ENCODE measurements at regions not wholly inside any gene's neighbourhood (a gene's known extent, or its start where the extent isn't known, plus 50 kb on each side); places are given as distances from the start of the nearest gene placed in this dataset.
A peak's percentile ranks its signal among the peaks of the same experiment; 100 is the strongest.
"Not testable (repeated sequence)": the region's sequence is repeated elsewhere in the genome, so short reads cannot be mapped to it uniquely, and the experiment has no call there.

DNA sequence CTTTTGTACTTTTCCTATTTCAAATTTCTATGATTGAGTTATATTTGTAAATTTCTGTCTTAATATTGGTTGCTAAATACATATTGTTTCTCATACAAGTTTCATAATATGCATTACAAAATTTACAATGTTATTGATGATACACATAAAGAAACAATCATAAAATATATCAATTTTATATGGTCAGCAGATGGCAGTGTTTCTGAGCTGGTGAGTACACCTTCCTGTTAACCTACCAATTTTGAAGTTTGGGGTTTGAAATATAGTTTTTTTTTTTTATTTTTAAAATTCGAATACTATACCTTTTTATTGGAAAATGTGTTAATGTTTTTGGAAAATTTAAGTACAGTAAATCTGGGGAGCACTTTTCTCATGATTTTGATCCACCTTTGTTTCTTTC, 1953.1 kb upstream of the ADGRL3 start:
- peak; percentile 43 for DNase-seq

DNA sequence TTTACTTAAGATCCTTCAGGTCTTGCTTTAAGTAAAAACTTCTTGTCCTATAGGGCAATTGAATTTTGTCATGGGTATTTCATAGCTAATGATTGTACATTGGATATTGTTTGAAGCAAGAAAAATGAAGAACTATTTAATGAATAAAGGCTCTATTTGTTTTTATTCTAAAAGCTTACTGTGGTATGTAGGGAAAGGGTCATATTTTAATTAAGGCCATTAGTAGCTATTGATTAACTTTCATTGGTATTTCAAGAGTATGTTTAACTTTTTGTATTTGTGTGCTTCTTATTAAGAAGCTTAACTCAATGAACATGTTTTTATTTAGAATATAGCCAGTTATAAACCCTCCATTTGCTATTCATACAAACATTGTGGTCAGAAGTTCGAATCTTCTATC, 1951.8 kb upstream of the ADGRL3 start:
- no peak for DNase-seq

DNA sequence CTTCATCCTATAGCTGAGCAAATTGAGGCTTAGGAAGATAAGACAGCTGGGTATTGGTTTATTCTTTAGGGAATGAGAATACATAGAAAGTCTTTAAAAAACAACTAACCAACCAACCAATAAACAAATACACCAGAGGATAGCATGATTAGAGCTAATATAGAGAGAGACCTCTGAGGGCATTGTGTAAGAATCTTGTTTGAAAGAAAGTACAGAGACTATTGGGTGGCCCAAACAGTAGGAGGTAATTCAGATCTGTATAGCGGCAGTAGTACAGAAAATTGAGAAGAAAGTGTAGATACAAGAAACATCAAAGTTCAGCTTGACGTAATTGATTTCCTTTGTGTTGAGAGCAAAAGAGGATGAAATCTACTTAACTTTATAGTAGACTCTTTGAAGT, 1951.0 kb upstream of the ADGRL3 start:
- no peak for DNase-seq

DNA sequence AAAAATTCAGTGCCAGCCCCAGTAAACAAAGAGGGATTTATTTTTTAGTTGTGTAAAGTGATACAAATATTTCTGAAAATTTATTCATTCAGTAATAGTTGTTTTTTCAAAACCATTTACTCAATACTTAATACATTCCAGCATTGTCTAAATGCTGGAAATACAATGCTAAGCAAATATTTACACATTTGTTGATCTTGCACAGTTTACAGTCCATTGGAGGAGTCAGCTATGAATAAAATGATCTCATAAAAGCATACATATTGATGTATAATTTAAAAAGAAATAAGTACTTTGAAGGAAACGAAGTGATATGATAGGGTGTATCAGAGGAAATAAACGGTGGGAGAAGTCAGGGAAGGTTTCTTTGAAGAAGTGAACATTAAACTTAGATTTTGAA, 1942.1 kb upstream of the ADGRL3 start:
- no peak for DNase-seq

GRCh38 chr4:59307609-59308008, 1892.5 kb upstream of the ADGRL3 start:
- DNase-seq = no peak

DNA sequence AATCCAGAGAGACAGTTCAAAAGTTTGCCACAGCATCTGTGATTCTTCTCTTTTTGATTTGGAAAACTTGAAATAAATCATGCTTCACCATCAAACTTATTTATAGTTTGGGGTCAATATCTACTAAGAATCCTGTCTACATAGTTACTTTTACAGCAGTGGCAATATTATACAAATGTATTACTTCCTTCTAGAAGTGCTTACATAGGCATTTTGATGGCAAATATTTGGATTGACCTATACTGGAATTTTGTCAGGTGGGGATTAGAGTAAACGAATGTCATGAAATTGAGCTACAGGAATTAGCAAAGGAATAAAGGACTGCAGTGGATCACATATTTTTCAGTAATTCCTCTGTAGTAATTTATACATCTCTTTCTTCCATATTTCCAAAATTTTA, 1885.5 kb upstream of the ADGRL3 start:
- DNase-seq = no peak

GRCh38 chr4:59339631-59340030, 1860.5 kb upstream of the ADGRL3 start:
- DNase-seq = no peak

DNA sequence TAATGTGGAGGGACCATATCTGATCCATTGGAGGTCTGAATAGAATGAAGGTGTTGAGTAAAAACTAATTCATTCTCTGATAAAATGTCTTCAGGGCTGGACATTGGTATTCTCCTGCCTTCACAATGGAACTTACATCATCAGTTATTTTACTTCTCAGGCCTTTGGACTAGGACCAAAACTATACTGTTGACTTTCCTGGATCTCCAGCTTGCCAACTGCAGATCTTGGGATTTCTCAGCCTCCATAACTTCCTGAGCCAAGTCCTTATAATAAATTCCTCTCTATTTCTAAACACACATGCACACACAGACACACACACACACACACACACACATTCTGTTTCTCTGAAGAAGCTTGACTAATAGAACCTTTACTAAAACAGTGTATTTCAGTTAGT, 1858.6 kb upstream of the ADGRL3 start:
- DNase-seq = no peak

GRCh38 chr4:59348949-59349348, 1851.2 kb upstream of the ADGRL3 start:
- DNase-seq = no peak

- DNase-seq = no peak
Observed at GRCh38 chr4:59369229-59369628, 1830.9 kb upstream of the ADGRL3 start.

DNA sequence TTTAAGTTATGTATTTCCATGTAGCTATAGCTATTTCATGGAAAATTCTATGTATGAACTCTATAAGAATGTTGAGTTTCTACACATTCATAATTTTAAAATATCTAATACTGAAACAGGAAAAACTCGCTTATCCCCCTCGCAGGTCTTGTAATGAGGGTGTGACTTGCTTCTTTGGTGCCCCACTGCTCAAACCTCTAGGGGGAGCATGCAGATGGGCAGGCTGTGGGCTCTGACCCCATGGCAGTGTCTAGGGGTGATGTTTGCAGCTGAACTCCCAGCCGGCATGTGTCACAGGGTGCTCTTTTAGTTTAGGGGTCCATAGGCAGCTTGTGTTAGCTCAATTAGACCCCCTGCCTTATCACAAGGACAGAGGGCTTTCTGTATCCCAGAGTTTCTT, 1825.7 kb upstream of the ADGRL3 start:
- no peak for DNase-seq

- DNase-seq = no peak
Observed at GRCh38 chr4:59380841-59381366, 1819.2 kb upstream of the ADGRL3 start.

DNA sequence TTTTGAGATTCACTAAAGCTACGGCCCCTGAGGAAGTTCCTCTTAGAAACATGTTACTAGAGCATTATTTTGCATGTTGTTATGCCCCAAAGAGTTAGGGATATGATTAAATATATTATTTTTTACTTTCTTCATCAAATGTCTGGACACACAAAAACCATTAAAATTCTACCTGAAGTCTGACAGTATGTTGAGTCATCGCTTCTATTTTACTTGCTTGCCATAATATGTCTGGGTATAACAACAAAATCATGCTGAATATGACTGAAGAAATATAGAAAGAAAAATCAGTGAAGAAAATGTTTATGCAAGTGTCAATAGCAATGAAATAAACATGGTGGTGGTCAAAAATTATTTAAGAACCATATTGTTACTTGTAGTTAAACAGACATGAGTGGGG, 1818.5 kb upstream of the ADGRL3 start:
- no peak for DNase-seq

DNA sequence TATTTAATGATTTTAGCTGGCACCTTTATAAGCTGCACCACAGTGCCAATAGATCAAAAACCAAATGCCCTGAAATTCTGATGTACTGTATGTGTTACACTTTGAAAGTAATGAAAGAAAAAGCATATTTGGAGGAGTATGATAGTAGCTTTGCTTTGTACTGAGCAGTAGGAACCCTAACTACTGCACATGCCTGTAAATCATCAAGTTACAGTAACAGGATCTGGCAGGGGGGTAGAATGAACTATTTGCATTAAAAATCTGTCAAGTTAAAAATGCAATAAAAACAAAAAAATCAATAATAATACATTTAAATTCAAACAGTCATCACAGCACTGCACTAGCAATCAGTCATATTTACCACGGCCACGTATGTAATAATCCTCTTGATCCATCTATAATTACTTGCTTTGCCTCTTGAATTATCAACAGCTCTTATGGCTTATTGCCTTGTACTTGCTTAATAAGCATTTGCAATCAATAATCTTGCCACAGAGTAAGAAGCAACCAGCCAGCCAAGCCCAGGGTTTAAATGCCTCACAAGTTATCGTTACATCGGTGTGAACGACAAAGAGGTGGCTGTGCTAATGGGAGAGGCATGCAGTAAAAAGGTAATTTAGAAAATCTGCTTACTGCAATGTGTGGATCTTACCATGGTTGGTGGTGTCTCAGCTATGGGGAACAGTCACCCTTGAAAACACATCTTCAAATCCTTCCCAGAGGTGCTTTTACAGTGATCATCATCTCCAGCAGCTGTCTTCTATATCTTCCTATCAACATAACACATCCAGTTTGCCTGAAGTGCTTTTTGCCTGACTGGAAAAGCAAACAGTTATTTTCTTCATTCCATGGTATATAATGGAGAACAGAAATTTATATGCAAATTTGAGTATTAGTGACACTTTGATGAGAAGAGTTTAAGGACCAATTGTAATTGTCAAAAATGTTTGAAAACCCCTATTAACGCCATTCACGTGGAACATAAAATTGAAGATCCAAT, 1812.1 kb upstream of the ADGRL3 start:
- DNase-seq = no peak

- DNase-seq = no peak
Observed at GRCh38 chr4:59393780-59394179, 1806.3 kb upstream of the ADGRL3 start.

GRCh38 chr4:59400334-59400733, 1799.8 kb upstream of the ADGRL3 start:
- no peak for DNase-seq

DNA sequence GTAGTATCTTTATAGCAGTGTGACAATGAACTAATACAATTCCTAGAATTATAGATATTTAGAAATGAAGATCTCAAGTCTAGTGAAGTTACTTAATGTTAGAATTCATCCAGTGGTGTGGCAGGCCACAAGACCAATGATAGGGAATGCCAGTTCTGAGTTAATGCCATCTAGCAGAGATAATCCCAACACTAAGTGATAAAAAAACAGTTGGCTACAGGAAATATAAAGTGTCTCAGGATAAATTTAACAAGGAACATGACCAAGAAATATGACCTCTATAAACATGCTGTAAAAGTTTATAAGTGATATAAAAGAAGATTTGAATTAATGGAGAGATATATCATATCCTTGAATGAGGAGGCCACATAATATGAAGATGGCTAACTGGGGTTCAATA, 1790.5 kb upstream of the ADGRL3 start:
- DNase-seq = no peak

DNA sequence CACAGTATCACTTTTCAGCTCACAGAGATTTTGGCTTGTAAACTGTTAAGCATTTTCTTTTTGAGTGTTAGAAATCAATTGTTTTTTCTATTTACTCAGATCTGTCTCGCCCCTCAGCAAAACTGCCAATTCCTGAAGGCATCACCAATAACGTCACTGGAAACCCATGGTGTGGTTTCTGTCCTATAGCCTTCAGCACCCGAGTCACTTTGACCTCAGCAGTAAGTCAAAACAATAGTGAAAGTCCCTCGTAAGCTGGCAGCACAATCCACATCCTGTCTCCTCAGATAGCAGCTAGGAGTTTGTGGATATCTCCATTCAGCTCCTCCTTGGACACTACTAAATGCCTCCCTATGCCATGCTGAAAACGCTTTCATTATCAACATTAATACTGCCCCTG, 1787.4 kb upstream of the ADGRL3 start:
- DNase-seq = no peak

DNA sequence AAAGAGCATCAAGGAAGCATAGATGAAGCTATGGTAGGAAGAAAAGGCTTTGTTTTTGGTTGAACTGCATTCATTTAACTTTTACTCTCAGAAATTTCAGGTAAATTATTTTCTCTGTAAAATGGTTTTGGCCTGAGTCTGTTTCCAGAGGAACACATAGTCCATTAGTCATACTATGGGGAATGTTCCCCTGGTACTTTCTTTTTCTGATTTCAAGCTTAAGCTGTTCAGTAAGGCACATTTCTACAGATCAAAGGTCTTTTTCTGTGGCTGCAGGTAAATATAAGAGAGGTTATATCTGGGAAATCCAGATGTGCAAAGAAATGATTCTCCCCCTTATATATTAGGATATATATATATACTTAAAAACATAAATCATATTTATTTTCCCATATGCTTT, 1744.4 kb upstream of the ADGRL3 start:
- DNase-seq = no peak

DNA sequence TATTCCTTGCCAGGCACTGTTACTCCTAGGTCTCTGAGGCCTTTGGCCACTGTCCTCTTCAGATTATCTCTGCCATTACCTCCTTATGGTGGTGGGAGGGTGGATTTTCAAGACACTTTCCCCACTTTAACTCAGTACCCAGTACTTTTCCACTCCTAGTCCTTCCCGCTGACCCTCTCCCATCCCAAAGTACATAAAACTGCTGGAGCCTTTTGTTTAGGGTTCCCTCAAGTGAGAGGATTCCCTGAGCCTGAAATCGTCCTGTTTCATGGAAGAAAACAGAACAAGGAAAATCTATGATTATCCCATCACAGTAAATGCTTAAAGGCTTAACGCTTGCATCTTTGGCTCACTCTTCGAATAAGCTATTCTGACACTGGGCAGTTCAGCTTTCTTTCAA, 1742.5 kb upstream of the ADGRL3 start:
- DNase-seq = no peak

DNA sequence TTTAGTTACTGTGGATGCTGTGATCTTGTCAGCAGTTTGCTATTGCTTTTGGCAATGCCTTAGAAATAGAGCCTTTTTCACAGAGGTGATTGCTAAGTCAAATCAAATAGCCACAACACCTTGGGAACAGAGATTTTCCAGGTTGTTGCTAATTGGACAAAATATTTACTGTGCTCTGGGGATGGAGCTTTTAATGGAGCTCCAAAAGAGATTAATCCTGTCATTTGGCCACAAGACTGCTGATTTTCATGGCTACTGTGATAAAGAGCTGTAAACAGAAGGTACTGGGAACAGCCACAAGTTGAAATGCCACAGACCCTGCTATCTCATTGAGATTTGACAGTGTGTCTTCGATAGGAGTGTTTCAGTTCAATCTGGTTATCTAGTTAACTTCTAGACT, 1715.2 kb upstream of the ADGRL3 start:
- DNase-seq = peak; percentile 79

GRCh38 chr4:59500103-59500502, 1700.0 kb upstream of the ADGRL3 start:
- DNase-seq = no peak

DNA sequence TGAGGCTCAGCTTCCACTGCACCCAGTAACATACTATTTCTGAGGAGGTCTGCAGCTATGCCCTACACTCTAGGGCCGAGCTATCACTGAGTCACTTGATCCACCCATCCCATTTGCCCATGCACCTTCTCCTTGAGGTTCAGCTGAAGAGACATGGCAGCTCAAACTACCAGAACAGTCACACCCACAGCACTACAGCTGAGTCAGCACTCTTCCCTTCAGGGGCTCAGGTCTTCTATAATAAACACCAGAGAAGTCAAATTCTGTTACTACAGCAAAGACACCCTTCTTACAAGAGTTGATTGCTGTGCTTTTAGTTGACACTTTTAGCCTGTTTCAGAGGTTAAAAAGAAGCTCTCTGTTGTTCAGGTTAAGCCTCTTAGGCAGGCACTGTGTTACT, 1696.4 kb upstream of the ADGRL3 start:
- DNase-seq = no peak

- DNase-seq = not testable (repeated sequence)
Observed at GRCh38 chr4:59511809-59512208, 1688.3 kb upstream of the ADGRL3 start.

DNA sequence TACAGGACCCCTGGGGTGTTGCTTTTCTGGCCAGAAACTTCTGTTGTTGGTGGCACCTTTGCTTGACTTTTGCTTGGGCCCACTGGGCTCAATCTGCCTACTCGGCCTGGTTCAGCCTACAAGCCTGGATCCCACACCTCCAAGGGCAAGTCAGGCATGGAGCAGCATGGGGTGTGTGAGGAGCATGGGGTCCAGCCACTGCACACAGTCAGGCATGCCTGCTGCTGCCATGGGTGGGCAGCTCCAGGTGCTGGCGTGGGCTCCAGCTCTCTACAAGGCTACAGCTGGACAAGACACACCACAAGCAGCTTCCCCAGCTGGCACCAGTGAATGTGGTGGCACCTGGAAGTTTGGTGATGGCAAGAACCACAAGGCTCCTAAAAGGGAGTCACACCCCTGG, 1683.1 kb upstream of the ADGRL3 start:
- DNase-seq = no peak

Measured in OCI-M1 (cell line).